ENCODE measurements at regions not wholly inside any gene's neighbourhood (a gene's known extent, or its start where the extent isn't known, plus 50 kb on each side); places are given as distances from the start of the nearest gene placed in this dataset.

DNA sequence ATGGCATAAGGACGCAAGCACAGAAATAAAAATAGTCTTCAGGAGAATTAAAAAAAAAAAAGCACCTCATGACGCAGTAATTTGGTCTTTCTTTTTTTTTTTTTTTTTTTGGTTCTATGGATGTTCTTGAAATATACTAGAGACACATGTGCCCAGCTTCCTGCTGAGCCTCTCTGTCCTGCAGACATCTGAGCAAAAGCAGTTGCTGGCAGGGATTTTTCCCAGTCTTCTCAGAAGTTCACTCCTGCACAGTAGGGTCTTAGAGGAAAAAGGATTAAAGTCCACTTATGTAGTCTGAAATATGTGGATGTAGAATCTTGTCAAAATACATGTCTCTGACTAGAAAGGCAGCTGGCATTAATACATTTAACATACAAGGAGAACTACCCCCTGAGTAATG is 1888.1 kb upstream of the SEL1L start:
- DNase-seq (ENCODE audit: low read depth in 2 of 2) = no peak

DNA sequence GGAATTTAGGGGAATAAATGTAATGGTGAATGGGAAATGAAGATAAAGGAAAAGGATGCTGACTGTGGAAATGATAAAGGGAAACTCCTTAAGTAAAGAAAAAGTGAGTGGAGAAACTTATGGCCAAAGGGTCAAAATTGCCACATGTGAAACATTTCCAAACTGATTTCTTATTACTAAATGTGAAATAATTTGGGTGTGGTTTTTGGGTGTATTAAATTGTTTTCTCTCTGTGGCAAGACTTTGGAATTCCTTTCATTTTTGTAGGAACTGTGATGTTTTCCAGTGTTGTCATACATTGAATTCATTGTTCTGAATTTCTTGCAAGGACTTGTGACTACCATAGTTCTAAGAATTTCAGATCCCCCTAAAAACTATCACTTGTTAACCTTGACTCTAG is 1891.5 kb upstream of the SEL1L start:
- DNase-seq (ENCODE audit: low read depth in 2 of 2) = peak; percentile 51 to 57

DNA sequence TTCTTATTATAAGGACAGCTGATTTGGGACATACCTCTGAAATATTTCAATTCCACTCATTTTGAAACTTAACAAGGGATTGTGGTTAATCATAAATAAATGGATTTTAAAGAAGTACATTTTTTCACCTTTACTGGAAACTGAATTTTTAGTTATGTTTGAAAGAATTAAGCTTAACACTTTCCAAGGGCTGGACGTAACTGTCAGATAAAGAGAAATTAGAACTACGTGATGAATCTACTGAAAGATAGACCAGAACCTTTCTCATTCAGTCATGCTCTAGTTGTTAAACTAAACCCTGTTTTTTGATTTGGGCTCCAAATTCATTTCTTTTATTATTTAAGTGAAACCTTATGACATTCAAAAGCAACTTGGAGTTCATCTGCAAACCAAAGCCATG is 1892.1 kb upstream of the SEL1L start:
- peak; percentile 21 to 25 for DNase-seq (ENCODE audit: low read depth in 2 of 2)

GRCh38 chr14:83433618-83434017 is 1900.0 kb upstream of the SEL1L start:
- DNase-seq (ENCODE audit: low read depth in 2 of 2) = peak in 1 of 2 experiments; percentile 2

DNA sequence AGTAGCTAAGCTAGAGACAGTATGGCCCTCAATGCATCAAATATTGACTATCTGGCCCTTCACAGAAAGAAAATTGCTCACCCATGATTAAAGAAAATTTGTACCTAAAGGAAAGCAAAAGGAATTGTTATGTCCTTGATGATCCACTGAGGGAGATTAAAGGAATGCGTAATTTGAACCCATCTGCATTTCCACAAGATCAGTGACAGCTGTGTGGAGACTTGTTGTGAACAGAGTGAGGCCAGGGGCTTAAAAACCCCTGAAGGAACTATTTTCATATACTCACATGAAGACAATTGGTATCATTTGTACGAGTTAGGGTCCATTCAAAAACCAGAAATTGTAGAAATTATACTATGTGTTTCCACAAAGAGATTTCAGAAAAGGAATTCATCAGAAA is 1908.1 kb upstream of the SEL1L start:
- DNase-seq (ENCODE audit: low read depth in 2 of 2) = no peak

- no peak for DNase-seq (ENCODE audit: low read depth in 2 of 2)
Measured at GRCh38 chr14:83455561-83455960, 1921.9 kb upstream of the SEL1L start.

GRCh38 chr14:83461521-83461920 is 1927.9 kb upstream of the SEL1L start:
- DNase-seq (ENCODE audit: low read depth in 2 of 2) = no peak

DNA sequence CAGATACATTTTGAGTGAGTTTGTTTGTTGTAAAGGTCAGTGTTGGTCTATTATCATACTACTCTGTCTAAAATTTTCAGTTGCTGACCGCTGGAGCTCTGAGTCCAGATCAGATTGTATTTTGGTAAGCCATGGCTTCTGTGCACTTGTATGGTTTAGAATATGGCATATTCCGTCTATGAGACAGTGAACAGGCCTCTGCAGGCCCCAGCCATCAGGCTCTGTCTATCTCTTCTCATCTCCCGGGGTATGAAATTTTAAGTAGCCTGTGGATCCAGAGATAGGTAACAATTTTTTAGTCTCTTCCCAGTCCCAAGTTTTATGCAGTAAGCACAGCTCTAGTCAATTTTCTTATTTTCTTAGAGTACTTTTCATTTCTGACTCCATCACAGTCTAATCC is 1929.1 kb upstream of the SEL1L start:
- no peak for DNase-seq (ENCODE audit: low read depth in 2 of 2)

GRCh38 chr14:83463500-83464098 is 1929.9 kb upstream of the SEL1L start:
- DNase-seq (ENCODE audit: low read depth in 2 of 2) = peak in 1 of 2 experiments; percentile 50

DNA sequence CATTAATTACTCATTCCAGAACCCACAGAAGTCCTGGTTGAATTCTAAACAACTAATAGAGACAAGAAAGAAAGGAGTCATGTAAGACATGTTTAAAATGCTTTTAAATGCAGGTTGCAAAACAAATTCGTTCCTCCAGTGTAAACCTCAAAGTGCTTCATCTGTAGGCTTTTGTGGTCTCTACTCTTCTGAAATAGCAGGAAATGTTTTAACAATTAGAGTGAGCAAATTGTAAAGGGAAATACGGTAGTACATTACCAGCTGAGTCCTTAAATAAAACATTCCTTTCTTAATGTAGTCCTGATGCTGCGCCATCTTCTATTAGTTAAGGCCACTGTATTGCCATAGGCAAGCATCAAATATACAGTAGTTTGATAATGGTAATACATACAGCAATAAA is 1934.2 kb upstream of the SEL1L start:
- peak; percentile 68 to 78 for DNase-seq (ENCODE audit: low read depth in 2 of 2)

GRCh38 chr14:83470466-83470865 is 1936.8 kb upstream of the SEL1L start:
- DNase-seq (ENCODE audit: low read depth in 2 of 2) = peak; percentile 88 to 89

DNA sequence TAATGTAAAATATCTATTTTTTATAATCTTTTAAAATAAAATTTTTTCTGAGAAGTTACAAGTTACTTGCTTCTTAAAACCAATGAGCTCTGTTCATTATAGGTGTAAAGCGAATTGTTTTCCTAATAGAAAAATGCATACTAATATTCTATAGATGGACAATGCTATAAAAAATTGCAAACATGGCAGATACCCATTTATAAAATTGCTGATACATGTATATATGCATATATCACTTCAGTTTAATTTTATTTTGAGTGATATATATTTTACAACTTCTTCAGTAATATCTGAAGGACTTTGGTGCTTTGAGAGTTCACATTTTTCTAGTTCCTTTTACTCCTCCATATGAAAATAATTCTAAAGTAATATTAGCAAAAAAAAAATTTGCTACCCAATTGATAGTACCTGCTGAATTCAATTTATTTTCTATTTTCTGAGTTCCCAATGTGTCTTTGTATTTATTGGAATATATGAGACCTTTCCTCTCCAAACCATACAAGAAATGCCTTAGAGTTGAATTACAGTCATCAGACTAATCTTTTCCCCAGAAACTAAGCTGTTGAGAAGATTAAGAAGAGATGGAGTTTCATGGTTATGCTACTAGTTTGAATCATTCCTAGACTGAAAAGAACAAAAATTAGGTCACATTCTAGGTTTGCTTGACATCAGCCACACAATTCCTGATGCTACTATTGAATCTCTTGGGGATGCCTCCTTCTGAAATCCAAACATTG is 1937.5 kb upstream of the SEL1L start:
- DNase-seq (ENCODE audit: low read depth in 2 of 2) = no peak

DNA sequence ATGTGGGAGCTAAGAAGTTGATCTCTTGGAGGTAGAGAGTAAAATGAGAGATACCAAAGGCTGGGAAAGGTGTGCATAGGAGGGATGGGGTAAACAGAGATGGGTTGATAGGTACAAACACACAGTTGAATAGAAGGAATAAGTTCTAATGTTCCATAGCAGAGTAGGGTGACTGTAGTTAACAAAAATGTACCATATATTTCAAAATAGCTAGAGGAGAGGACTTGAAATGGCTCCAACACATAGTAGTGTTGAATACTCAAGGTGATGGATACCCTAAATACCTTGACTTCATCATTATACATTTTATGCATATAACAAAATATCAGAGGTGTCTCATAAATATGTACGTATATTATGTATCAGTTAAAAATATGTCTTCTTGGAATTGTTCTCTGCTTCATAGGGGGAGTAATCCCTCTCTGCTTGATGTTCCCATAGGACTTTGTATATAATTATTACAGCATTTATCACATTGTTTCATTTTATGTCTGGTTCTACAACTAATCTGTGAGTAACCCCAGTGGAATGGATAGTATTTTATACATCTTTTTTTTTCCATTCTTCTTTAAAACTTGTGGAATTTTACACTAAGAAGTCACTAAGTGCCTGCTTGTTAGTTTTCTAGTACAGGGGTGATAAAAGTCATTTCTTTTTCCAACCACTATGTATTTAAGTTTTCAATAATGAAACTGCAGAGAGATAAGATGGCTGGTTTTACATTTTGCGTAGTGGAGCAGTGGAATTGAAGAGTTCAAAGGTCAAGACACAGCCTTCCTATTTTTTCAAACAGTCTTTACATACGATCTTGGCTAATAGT is 1940.0 kb upstream of the SEL1L start:
- DNase-seq (ENCODE audit: low read depth in 2 of 2) = peak; percentile 79 to 86

DNA sequence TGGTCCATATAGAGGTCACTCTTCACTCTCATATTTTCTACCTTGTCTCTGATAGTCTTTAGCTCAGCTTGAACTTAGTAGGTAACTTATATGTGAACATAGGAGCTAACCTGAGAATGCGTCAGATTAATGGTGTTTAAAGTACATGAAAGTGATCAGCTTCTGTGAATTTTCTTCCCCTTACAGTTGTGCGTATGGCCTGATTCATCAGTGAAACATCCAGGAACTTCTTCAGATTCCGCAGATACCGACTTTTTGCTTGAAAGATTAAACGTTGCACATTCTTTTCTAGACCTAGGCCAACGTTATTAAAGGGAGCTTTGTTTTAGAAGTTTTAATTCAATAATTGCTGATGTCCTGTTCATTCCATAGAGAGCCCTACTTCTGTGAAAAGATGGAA is 1945.1 kb upstream of the SEL1L start:
- DNase-seq (ENCODE audit: low read depth in 2 of 2) = no peak

DNA sequence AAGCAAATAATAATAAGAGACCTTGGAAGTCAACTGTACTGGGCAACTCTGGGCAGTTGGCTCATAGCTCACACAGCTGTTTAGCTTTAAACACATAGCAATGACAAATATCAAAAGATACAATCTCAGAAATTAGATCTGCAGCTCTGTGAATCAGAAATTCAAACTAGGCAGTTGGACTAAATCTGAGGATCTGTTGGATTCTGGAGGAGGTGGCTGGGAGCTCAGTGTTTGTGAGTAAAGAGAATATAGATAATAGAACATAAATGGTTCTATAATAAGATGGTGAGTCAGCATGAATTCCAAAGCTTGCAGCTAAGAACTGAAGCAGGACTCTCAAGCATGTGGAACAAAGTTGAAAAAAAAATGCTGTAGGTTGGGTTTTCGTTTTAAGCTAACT is 1949.4 kb upstream of the SEL1L start:
- no peak for DNase-seq (ENCODE audit: low read depth in 2 of 2)

GRCh38 chr14:83485591-83485990 is 1951.9 kb upstream of the SEL1L start:
- DNase-seq (ENCODE audit: low read depth in 2 of 2) = no peak

DNA sequence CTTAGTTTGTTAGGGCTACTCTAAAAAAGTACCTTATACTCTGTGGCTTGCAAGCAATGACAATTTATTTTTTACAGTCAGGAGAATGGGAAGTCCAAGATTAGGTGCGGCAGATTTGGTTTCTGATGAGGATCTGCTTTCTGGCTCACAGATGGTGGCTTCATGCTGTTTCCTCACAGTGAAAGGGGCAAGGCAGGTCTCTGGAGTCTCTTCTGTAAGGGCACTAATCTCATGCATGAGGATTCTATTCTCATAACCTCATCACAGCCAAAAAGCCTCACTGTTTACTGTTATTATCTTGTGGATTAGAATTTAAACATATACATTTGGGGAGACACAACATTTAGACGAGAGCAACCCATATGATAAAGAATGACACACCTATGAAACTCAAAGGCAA is 1957.4 kb upstream of the SEL1L start:
- DNase-seq (ENCODE audit: low read depth in 2 of 2) = no peak

- peak; percentile 62 to 68 for DNase-seq (ENCODE audit: low read depth in 2 of 2)
Measured at GRCh38 chr14:83520837-83521236, 1987.2 kb upstream of the SEL1L start.

GRCh38 chr14:83529531-83529930 is 1995.9 kb upstream of the SEL1L start:
- DNase-seq (ENCODE audit: low read depth in 2 of 2) = no peak

DNA sequence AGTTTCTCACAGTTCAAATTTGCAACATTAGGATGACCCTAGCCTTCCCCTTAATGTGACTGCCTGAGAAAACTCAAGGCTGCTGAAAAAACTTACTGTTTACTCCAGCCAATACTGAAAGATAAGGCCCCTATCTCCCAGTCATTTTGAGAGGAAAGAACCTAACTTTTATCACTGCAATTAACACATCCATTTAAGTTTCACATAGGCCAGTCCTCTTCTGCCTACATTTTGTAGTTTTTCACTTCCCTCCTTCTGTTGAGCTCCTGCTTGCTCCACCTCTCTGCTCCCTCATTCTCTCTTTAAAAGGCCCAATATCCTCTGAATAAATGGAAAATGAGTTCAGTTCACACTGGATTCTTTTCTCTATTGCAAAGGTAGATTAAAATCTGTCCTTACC is 1996.2 kb upstream of the FLRT2 start:
- DNase-seq (ENCODE audit: low read depth in 2 of 2) = no peak

DNA sequence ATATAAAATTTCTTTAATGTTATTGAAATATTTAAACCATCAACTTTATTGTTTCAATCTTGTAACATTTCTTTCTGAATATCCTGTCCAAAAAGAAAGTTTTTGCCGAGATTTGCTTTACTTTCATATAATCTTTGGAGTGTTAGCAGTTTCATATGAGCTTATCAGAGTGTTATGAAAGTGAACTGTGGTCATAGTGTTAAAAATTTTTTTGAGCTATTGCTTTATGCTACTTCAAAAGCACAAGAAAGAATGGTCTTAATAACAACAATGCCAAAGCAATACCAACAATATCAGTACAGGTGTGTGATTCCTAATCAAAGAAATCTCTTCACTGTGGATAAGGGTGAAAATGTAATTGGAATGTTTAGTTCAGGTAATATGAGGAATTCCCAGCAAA is 1994.9 kb upstream of the FLRT2 start:
- no peak for DNase-seq (ENCODE audit: low read depth in 2 of 2)

DNA sequence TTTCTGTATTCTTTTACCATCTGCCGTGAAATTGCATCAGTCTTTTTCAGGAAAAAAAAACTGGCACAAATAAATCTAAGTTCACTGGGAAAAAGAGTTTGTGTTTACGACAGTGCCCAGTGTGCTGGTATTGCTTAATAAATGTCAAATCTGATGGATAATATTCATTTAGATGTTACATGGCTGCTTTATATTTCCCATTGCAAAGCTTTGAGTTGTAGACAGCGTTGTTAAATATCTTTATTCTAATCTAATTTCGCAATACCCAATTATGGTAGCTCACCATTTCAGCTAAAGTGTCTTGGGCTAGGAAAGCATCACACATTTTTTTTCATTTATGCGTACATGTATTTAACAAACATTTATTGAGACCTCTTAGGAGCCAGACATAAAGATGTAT is 1994.5 kb upstream of the FLRT2 start:
- DNase-seq (ENCODE audit: low read depth in 2 of 2) = no peak

- no peak for DNase-seq (ENCODE audit: low read depth in 2 of 2)
Measured at GRCh38 chr14:83541147-83541546, 1988.8 kb upstream of the FLRT2 start.

Data from fibroblast of skin of left biceps (primary cell).